SK-N-SH treated with all-trans-retinoic acid at 6 μM for 48 hours (cell line): ENCODE measurements at regions not wholly inside any gene's neighbourhood (a gene's known extent, or its start where the extent isn't known, plus 50 kb on each side); places are given as distances from the start of the nearest gene placed in this dataset.
A peak's percentile ranks its signal among the peaks of the same experiment; 100 is the strongest.

Experiments
- ATAC-seq: fragments of 200-7000 bp; cut with Tn5 transposase; 3 replicates; pipeline ENCODE4 v1.9.1; 2020; ENCODE audit warnings: mild to moderate bottlenecking, moderate library complexity
- ARNTL ChIP-seq: fragments of 450-650 bp; formaldehyde crosslinking; IDR thresholded peaks from 2 replicates; pipeline ENCODE4 v1.5.0; 2020; ENCODE audit warnings: low read depth, mild to moderate bottlenecking, moderate library complexity, borderline replicate concordance
- BACH2 ChIP-seq: fragments of 250-450 bp; sonication (Bioruptor Pico); IDR thresholded peaks from 2 replicates; pipeline ENCODE4 v1.9.0; 2021; ENCODE audit warnings: mild to moderate bottlenecking, borderline replicate concordance
- ESRRG ChIP-seq: fragments of 250-450 bp; sonication (Bioruptor Pico); IDR thresholded peaks from 2 replicates; pipeline ENCODE4 v1.6.1; 2021; ENCODE audit warnings: mild to moderate bottlenecking
- GLIS3 ChIP-seq: fragments of 250-450 bp; sonication (Bioruptor Pico); IDR thresholded peaks from 2 replicates; pipeline ENCODE4 v1.5.0; 2020; ENCODE audit warnings: mild to moderate bottlenecking, moderate library complexity
- ISL1 ChIP-seq: fragments of 250-450 bp; sonication (Bioruptor Pico); IDR thresholded peaks from 2 replicates; pipeline ENCODE4 v2.1.2; 2022; ENCODE audit warnings: mild to moderate bottlenecking, moderate library complexity
- OSR1 ChIP-seq: fragments of 250-450 bp; sonication (Bioruptor Pico); IDR thresholded peaks from 2 replicates; pipeline ENCODE4 v1.8.0; 2022; ENCODE audit warnings: moderate library complexity, mild to moderate bottlenecking, inconsistent platforms
- POU6F1 ChIP-seq: fragments of 250-450 bp; sonication (Bioruptor Pico); IDR thresholded peaks from 2 replicates; pipeline ENCODE4 v1.8.0; 2021; ENCODE audit warnings: low read depth, mild to moderate bottlenecking, moderate library complexity, borderline replicate concordance
- PPARA ChIP-seq: fragments of 250-450 bp; sonication (Bioruptor Pico); IDR thresholded peaks from 2 replicates; pipeline ENCODE4 v1.5.0; 2020; ENCODE audit warnings: mild to moderate bottlenecking, borderline replicate concordance
- RARB ChIP-seq: fragments of 250-450 bp; sonication (Bioruptor Pico); IDR thresholded peaks from 2 replicates; pipeline ENCODE4 v1.8.0; 2021; ENCODE audit warnings: mild to moderate bottlenecking, moderate library complexity
- SNAI2 ChIP-seq: fragments of 250-450 bp; sonication (Bioruptor Pico); IDR thresholded peaks from 2 replicates; pipeline ENCODE4 v1.5.0; 2020; ENCODE audit warnings: mild to moderate bottlenecking, moderate library complexity
- TOX ChIP-seq: fragments of 250-450 bp; sonication (Bioruptor Pico); IDR thresholded peaks from 2 replicates; pipeline ENCODE4 v1.8.0; 2021; ENCODE audit warnings: mild to moderate bottlenecking, moderate library complexity, borderline replicate concordance
- ZC3H10 ChIP-seq: fragments of 250-450 bp; sonication (Bioruptor Pico); IDR thresholded peaks from 2 replicates; pipeline ENCODE4 v1.5.1; 2021; ENCODE audit warnings: mild to moderate bottlenecking, moderate library complexity
- ZFP3 ChIP-seq: fragments of 250-450 bp; sonication (Bioruptor Pico); IDR thresholded peaks from 2 replicates; pipeline ENCODE4 v1.5.0; 2020; ENCODE audit warnings: mild to moderate bottlenecking, moderate library complexity
- ZNF565 ChIP-seq: fragments of 450-650 bp; formaldehyde crosslinking; conservative IDR thresholded peaks from 2 replicates; pipeline ENCODE4 v1.5.0; 2020; ENCODE audit warnings: low read depth, mild to moderate bottlenecking, moderate library complexity
- ZNF70 ChIP-seq: fragments of 450-650 bp; formaldehyde crosslinking; IDR thresholded peaks from 2 replicates; pipeline ENCODE4 v1.5.0; 2020; ENCODE audit warnings: mild to moderate bottlenecking, moderate library complexity
- ZNF8 ChIP-seq: fragments of 450-650 bp; formaldehyde crosslinking; IDR thresholded peaks from 2 replicates; pipeline ENCODE4 v1.5.0; 2020; ENCODE audit warnings: mild to moderate bottlenecking, moderate library complexity
- TF ChIP-seq, protein P1 (sequence below): fragments of 250-450 bp; sonication (Bioruptor Pico); IDR thresholded peaks from 2 replicates; pipeline ENCODE4 v1.5.1; 2020; ENCODE audit warnings: low read depth, mild to moderate bottlenecking, moderate library complexity
- TF ChIP-seq, protein P2 (sequence below): fragments of 250-450 bp; sonication (Bioruptor Pico); IDR thresholded peaks from 2 replicates; pipeline ENCODE4 v1.5.0; 2020; ENCODE audit warnings: mild to moderate bottlenecking, moderate library complexity
- TF ChIP-seq, protein P3 (sequence below): fragments of 250-450 bp; sonication (Bioruptor Pico); IDR thresholded peaks from 2 replicates; pipeline ENCODE4 v1.5.1; 2021; ENCODE audit warnings: mild to moderate bottlenecking, moderate library complexity

- ATAC-seq: 0 out of 3 replicates have a peak, but pooled peaks have one; percentile 31
- TF ChIP-seq ISL1 (CRISPR knock-in tag): no peak
- TF ChIP-seq ZC3H10 (CRISPR knock-in tag): no peak
- TF ChIP-seq BACH2: no peak
- no peak for TF ChIP-seq ESRRG (CRISPR knock-in tag)
- TF ChIP-seq TOX (CRISPR knock-in tag): no peak
- TF ChIP-seq GLIS3: no peak
- TF ChIP-seq, protein P1, sequence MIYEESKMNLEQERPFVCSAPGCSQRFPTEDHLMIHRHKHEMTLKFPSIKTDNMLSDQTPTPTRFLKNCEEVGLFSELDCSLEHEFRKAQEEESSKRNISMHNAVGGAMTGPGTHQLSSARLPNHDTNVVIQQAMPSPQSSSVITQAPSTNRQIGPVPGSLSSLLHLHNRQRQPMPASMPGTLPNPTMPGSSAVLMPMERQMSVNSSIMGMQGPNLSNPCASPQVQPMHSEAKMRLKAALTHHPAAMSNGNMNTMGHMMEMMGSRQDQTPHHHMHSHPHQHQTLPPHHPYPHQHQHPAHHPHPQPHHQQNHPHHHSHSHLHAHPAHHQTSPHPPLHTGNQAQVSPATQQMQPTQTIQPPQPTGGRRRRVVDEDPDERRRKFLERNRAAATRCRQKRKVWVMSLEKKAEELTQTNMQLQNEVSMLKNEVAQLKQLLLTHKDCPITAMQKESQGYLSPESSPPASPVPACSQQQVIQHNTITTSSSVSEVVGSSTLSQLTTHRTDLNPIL (CRISPR knock-in tag): no peak
- TF ChIP-seq SNAI2 (CRISPR knock-in tag): no peak
- TF ChIP-seq, protein P2, sequence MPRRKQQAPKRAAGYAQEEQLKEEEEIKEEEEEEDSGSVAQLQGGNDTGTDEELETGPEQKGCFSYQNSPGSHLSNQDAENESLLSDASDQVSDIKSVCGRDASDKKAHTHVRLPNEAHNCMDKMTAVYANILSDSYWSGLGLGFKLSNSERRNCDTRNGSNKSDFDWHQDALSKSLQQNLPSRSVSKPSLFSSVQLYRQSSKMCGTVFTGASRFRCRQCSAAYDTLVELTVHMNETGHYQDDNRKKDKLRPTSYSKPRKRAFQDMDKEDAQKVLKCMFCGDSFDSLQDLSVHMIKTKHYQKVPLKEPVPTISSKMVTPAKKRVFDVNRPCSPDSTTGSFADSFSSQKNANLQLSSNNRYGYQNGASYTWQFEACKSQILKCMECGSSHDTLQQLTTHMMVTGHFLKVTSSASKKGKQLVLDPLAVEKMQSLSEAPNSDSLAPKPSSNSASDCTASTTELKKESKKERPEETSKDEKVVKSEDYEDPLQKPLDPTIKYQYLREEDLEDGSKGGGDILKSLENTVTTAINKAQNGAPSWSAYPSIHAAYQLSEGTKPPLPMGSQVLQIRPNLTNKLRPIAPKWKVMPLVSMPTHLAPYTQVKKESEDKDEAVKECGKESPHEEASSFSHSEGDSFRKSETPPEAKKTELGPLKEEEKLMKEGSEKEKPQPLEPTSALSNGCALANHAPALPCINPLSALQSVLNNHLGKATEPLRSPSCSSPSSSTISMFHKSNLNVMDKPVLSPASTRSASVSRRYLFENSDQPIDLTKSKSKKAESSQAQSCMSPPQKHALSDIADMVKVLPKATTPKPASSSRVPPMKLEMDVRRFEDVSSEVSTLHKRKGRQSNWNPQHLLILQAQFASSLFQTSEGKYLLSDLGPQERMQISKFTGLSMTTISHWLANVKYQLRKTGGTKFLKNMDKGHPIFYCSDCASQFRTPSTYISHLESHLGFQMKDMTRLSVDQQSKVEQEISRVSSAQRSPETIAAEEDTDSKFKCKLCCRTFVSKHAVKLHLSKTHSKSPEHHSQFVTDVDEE (CRISPR knock-in tag): no peak
- TF ChIP-seq ZFP3 (CRISPR knock-in tag): no peak
- TF ChIP-seq ZNF70: no peak
- no peak for TF ChIP-seq PPARA
- no peak for TF ChIP-seq POU6F1 (CRISPR knock-in tag)
- no peak for TF ChIP-seq OSR1 (CRISPR knock-in tag)
- TF ChIP-seq ARNTL (CRISPR knock-in tag): no peak
- TF ChIP-seq, protein P3, sequence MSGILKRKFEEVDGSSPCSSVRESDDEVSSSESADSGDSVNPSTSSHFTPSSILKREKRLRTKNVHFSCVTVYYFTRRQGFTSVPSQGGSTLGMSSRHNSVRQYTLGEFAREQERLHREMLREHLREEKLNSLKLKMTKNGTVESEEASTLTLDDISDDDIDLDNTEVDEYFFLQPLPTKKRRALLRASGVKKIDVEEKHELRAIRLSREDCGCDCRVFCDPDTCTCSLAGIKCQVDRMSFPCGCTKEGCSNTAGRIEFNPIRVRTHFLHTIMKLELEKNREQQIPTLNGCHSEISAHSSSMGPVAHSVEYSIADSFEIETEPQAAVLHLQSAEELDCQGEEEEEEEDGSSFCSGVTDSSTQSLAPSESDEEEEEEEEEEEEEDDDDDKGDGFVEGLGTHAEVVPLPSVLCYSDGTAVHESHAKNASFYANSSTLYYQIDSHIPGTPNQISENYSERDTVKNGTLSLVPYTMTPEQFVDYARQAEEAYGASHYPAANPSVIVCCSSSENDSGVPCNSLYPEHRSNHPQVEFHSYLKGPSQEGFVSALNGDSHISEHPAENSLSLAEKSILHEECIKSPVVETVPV: no peak
- no peak for TF ChIP-seq ZNF565 (CRISPR knock-in tag)
- no peak for TF ChIP-seq ZNF8 (CRISPR knock-in tag)
Observed at GRCh38 chr6:44512868-44513741, 125.6 kb downstream of the CDC5L start.

DNA sequence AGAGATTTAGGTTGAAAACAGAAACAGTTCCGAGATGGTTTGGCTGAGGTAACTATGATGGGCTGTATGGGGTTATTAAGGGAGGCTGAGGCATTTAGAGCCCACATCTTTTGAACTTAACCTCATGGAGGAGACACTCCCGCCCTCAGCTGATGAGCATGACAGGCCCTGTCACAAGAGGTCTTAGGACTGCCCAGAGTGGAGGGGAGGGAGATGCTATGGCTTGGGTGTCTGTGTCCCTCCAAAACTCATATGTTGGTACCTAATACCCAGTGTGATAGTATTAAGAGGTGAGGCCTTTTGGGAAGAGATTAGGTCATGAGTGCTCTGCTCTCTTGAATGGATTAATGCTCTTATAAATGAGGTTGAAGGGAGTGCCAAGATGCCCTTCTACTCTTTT lies 126.6 kb downstream of the CDC5L start:
- no peak for ATAC-seq
- TF ChIP-seq, protein P1 (CRISPR knock-in tag): no peak
- no peak for TF ChIP-seq GLIS3
- no peak for TF ChIP-seq ESRRG (CRISPR knock-in tag)
- TF ChIP-seq ZNF70: no peak
- TF ChIP-seq ZC3H10 (CRISPR knock-in tag): no peak
- no peak for TF ChIP-seq ISL1 (CRISPR knock-in tag)
- TF ChIP-seq OSR1 (CRISPR knock-in tag): no peak
- no peak for TF ChIP-seq RARB (CRISPR knock-in tag)
- no peak for TF ChIP-seq BACH2
- TF ChIP-seq ZFP3 (CRISPR knock-in tag): no peak
- TF ChIP-seq, protein P3: no peak
- TF ChIP-seq PPARA: no peak
